HCT116 (cell line): ENCODE measurements at regions not wholly inside any gene's neighbourhood (a gene's known extent, or its start where the extent isn't known, plus 50 kb on each side); places are given as distances from the start of the nearest gene placed in this dataset.

ENCODE experiments used
- ATAC-seq: fragments of 200-7000 bp; cut with Tn5 transposase; 2 replicates; pipeline ENCODE4 v1.9.1; 2020; ENCODE audit warnings: mild to moderate bottlenecking, moderate library complexity
- BruUV-seq: library from RNA; stranded (reverse); fragments of 400-500 nt; replicated peaks from 2 replicates; lab custom pipeline; 2021; lab: Mats Ljungman, UMichigan
- CTCF ChIA-PET: fragments of 300-600 bp; sonication (Branson Sonifier 250); formaldehyde crosslinking; loops from one replicate; lab custom pipeline; 2021; ENCODE audit warnings: antibody characterized with exemption; lab: Charles Lee
- POLR2A ChIA-PET: fragments of 300-600, 350-600 bp; sonication (Branson Sonifier 250); formaldehyde crosslinking; loops from one replicate; lab custom pipeline; 2021; ENCODE audit warnings: antibody characterized with exemption; lab: Charles Lee
- RAD21 ChIA-PET, 2 experiments: fragments of 300-600 bp; sonication (Branson Sonifier 250); formaldehyde crosslinking; loops; one replicate each; lab custom pipeline; 2023; ENCODE audit warnings: low total read pairs in 2 of 2; ENCODE audit not compliant: uncharacterized antibody in 2 of 2, unreplicated experiment in 2 of 2, low non-redundant PET in 1 of 2; lab: Charles Lee
- DNase-seq: peaks from one replicate; pipeline ENCODE4 v3.0.0-alpha.2; 2010; ENCODE audit warnings: low read depth, low spot score
- H2AFZ ChIP-seq: fragments of 200-600 bp; shearing (Covaris generic), sonication (generic); 2 replicates; pipeline ENCODE4 v1.6.1; 2017; ENCODE audit warnings: low read depth, mixed run types, mixed read lengths, antibody characterized with exemption, low read length; ENCODE audit not compliant: poor library complexity, severe bottlenecking
- H3K27ac ChIP-seq: 2 replicates; pipeline ENCODE4 v1.5.1; 2012; ENCODE audit warnings: low read depth, low read length
- H3K27me3 ChIP-seq: fragments of 200-600 bp; sonication (generic); 2 replicates; pipeline ENCODE4 v1.6.1; 2016; ENCODE audit warnings: mixed run types, low read length, mixed read lengths; ENCODE audit not compliant: insufficient read depth
- H3K36me3 ChIP-seq, 2 experiments: fragments of 200-500 bp in 1 of 2; fragments of 200-600 bp in 1 of 2; sonication (Bioruptor generic) in 1 of 2; sonication (generic) in 1 of 2; 2 replicates each; pipeline versions ENCODE4 v1.5.1 to v1.6.1; 2014 to 2016; ENCODE audit warnings: low read length in 2 of 2, inconsistent platforms in 1 of 2, mixed read lengths in 1 of 2, mixed run types in 1 of 2; ENCODE audit not compliant: insufficient read depth in 2 of 2, control insufficient read depth in 1 of 2
- H3K4me1 ChIP-seq, 2 experiments: fragments of 200-600 bp in 1 of 2; sonication (generic) in 1 of 2; 2 replicates each; pipeline versions ENCODE4 v1.5.1 to v1.6.1; 2012 to 2017; ENCODE audit warnings: low read length in 2 of 2, inconsistent platforms in 1 of 2, mild to moderate bottlenecking in 1 of 2, mixed read lengths in 1 of 2, mixed run types in 1 of 2, moderate library complexity in 1 of 2; ENCODE audit not compliant: insufficient read depth in 2 of 2, control insufficient read depth in 1 of 2
- H3K4me2 ChIP-seq: fragments of 200-600 bp; sonication (generic); 2 replicates; pipeline ENCODE4 v1.6.1; 2017; ENCODE audit warnings: mixed run types, low read length, mixed read lengths
- H3K4me3 ChIP-seq, 2 experiments: fragments of 200-600 bp in 1 of 2; sonication (generic) in 1 of 2; replicated peaks in 1 of 2; 2 replicates each; pipeline ENCODE4 v1.5.1; 2011 to 2016; ENCODE audit warnings: low read length in 2 of 2, control low read depth in 1 of 2, low read depth in 1 of 2, mild to moderate bottlenecking in 1 of 2, mixed read lengths in 1 of 2, mixed run types in 1 of 2
- H3K79me2 ChIP-seq: fragments of 200-600 bp; sonication (generic); 2 replicates; pipeline ENCODE4 v1.6.1; 2017; ENCODE audit warnings: mild to moderate bottlenecking, mixed run types, low read length, moderate library complexity, mixed read lengths; ENCODE audit not compliant: insufficient read depth
- H3K9ac ChIP-seq: fragments of 200-600 bp; sonication (generic); 2 replicates; pipeline ENCODE4 v1.6.1; 2016; ENCODE audit warnings: low read length, mixed read lengths
- H3K9me2 ChIP-seq: fragments of 200-600 bp; sonication (generic), shearing (Covaris generic); 2 replicates; pipeline ENCODE4 v1.6.1; 2017; ENCODE audit warnings: mixed run types, mild to moderate bottlenecking, moderate library complexity; ENCODE audit not compliant: insufficient read depth
- H3K9me3 ChIP-seq, 2 experiments: fragments of 200-500 bp in 1 of 2; fragments of 200-600 bp in 1 of 2; sonication (Bioruptor generic) in 1 of 2; sonication (generic) in 1 of 2; 2 replicates each; pipeline ENCODE4 v1.6.1; 2014 to 2017; ENCODE audit warnings: low read length in 2 of 2, mixed read lengths in 2 of 2, inconsistent platforms in 1 of 2, low read depth in 1 of 2, mild to moderate bottlenecking in 1 of 2, mixed run types in 1 of 2, moderate library complexity in 1 of 2; ENCODE audit not compliant: control insufficient read depth in 1 of 2, insufficient read depth in 1 of 2
- H4K20me1 ChIP-seq: fragments of 200-600 bp; sonication (generic), shearing (Covaris generic); 2 replicates; pipeline ENCODE4 v1.6.1; 2017; ENCODE audit warnings: mixed run types, mild to moderate bottlenecking, moderate library complexity; ENCODE audit not compliant: insufficient read depth
- ELF1 ChIP-seq: IDR thresholded peaks from 2 replicates; pipeline ENCODE4 v1.6.1; 2012; ENCODE audit warnings: low read depth, borderline replicate concordance
- JUND ChIP-seq: IDR thresholded peaks from 2 replicates; pipeline ENCODE4 v1.6.1; 2012
- REST ChIP-seq: IDR thresholded peaks from 2 replicates; pipeline ENCODE4 v1.6.1; 2012; ENCODE audit warnings: low read depth
- SIN3A ChIP-seq: IDR thresholded peaks from 2 replicates; pipeline ENCODE4 v1.6.1; 2012; ENCODE audit warnings: low read depth
- SRF ChIP-seq: IDR thresholded peaks from 2 replicates; pipeline ENCODE4 v1.6.1; 2012; ENCODE audit warnings: low read depth
- TCF7L2 ChIP-seq: IDR thresholded peaks from 2 replicates; pipeline ENCODE4 v1.7.0; 2011; ENCODE audit warnings: borderline replicate concordance, inconsistent platforms; ENCODE audit not compliant: insufficient read depth, insufficient read length; ENCODE audit errors: extremely low read depth
- ZBTB33 ChIP-seq: IDR thresholded peaks from 2 replicates; pipeline ENCODE4 v1.6.1; 2011; ENCODE audit warnings: mild to moderate bottlenecking, low read length, moderate library complexity; ENCODE audit not compliant: insufficient replicate concordance; ENCODE audit errors: extremely low read depth
- intact Hi-C: fragments of 100-400 bp; cut with micrococcal nuclease; formaldehyde crosslinking; loops from 2 replicates; pipeline ENCODE4 v1.10.0; 2022

DNA sequence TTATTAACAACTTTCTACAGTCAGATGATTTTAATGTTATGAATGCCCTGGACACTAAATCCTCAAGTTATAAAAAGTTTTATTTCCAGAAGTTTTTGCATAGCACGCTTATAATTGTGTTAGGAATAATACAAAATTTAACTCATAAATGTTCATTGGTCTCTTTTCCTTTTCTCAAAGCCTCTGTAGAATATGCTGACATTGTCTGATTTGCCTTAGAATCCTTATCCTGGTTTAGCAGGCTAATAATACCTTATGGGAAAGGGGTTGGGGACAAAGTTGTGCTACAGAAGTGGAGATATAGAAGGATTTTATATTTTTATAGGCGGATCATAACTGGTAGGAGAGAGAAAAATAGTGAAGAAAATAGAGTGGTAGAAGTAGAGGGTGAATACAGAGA, 1739.6 kb downstream of the OLFM4 start:
- no peaks in the 10 kb centered on the region for H3K4me1 ChIP-seq
- no peaks in the 10 kb centered on the region for H3K27me3 ChIP-seq
- intact Hi-C loops: no loop called here
- BruUV-seq: no TSS peak
- ChIA-PET CTCF (no interaction called here), RAD21 (no interaction called here), POLR2A (no interaction called here)
- no peak overlapping the region for H3K9ac ChIP-seq
- no peaks in the 10 kb centered on the region for H3K79me2 ChIP-seq
- no peak overlapping the region for H3K4me3 ChIP-seq
- no peaks in the 10 kb centered on the region for H3K36me3 ChIP-seq
- H4K20me1 ChIP-seq: no peaks in the 10 kb centered on the region
- no peak overlapping the region for H2AFZ ChIP-seq
- peaks cover 4 to 12% of the 10 kb centered on the region in 2 experiments; a peak in 3 of 4 replicates for H3K9me3 ChIP-seq
- ATAC-seq: no peak
- no peak overlapping the region for H3K4me2 ChIP-seq
- DNase-seq: no peak
- H3K9me2 ChIP-seq: no peaks in the 10 kb centered on the region
- H3K27ac ChIP-seq: no peak overlapping the region
- TF ChIP-seq ELF1 (no peak), TCF7L2 (no peak), REST (no peak), JUND (no peak), SRF (no peak), SIN3A (no peak), ZBTB33 (no peak)
- TF ChIP-seq, all 23 proteins: peak for 0
